ENCODE measurements at regions not wholly inside any gene's neighbourhood (a gene's known extent, or its start where the extent isn't known, plus 50 kb on each side); places are given as distances from the start of the nearest gene placed in this dataset.

- Histone ChIP-seq H3F3A (ENCODE audit: insufficient read depth, low read length, poor library complexity, severe bottlenecking) (peaks cover 12% of the 10 kb centered on the region), H3K79me2 (replicated peaks; ENCODE audit: insufficient read depth, low read length) (peaks cover 47% of the 10 kb centered on the region), H3K4me3 (ENCODE audit: low read length) (no peak overlapping the region), H3K9ac (ENCODE audit: low read length) (no peak overlapping the region), H2AFZ (ENCODE audit: low read depth, low read length) (no peak overlapping the region), H3K27me3 (ENCODE audit: insufficient read depth, low read depth, low read length) (no peaks in the 10 kb centered on the region), H3K4me2 (ENCODE audit: low read length) (no peak overlapping the region), H3K27ac (ENCODE audit: low read length) (no peak overlapping the region), H3K9me3 (ENCODE audit: low read length) (no peaks in the 10 kb centered on the region), H3K9me2 (ENCODE audit: insufficient read depth, low read length) (no peaks in the 10 kb centered on the region), H4K20me1 (ENCODE audit: insufficient read depth) (no peaks in the 10 kb centered on the region), H3K36me3 (ENCODE audit: insufficient read depth, low read length) (no peaks in the 10 kb centered on the region)
- TF ChIP-seq RAD21 (conservative IDR thresholded peaks at IDR 0.05), result no peak
- TF ChIP-seq SMC3 (conservative IDR thresholded peaks at IDR 0.05; ENCODE audit: poor library complexity), result no peak
- TF ChIP-seq REST (IDR thresholded peaks at IDR 0.05; ENCODE audit: borderline replicate concordance), result no peak
Observed at GRCh38 chr5:88399561-88399960, 130.9 kb upstream of the TMEM161B start.

- Histone ChIP-seq H3K36me3 (ENCODE audit: insufficient read depth, low read length) (no peaks in the 10 kb centered on the region), H3F3A (ENCODE audit: insufficient read depth, low read length, poor library complexity, severe bottlenecking) (peaks cover 12% of the 10 kb centered on the region), H4K20me1 (ENCODE audit: insufficient read depth) (no peaks in the 10 kb centered on the region), H3K27me3 (ENCODE audit: insufficient read depth, low read depth, low read length) (no peaks in the 10 kb centered on the region), H3K4me2 (ENCODE audit: low read length) (peak overlapping the region; percentile 63), H3K9me3 (ENCODE audit: low read length) (no peaks in the 10 kb centered on the region), H3K4me3 (ENCODE audit: low read length) (peak overlapping the region; percentile 58), H2AFZ (ENCODE audit: low read depth, low read length) (no peak overlapping the region), H3K9me2 (ENCODE audit: insufficient read depth, low read length) (no peaks in the 10 kb centered on the region), H3K9ac (ENCODE audit: low read length) (peak overlapping the region; percentile 66), H3K79me2 (replicated peaks; ENCODE audit: insufficient read depth, low read length) (peaks cover 59% of the 10 kb centered on the region), H3K27ac (ENCODE audit: low read length) (peak overlapping the region; percentile 81)
- TF ChIP-seq REST (IDR thresholded peaks at IDR 0.05; ENCODE audit: borderline replicate concordance) (no peak), RAD21 (conservative IDR thresholded peaks at IDR 0.05) (no peak), SMC3 (conservative IDR thresholded peaks at IDR 0.05; ENCODE audit: poor library complexity) (no peak), TAF1 (IDR thresholded peaks at IDR 0.05; ENCODE audit: low read depth) (no peak), EP300 (conservative IDR thresholded peaks at IDR 0.05; ENCODE audit: poor library complexity, severe bottlenecking) (no peak)
Observed at GRCh38 chr5:88398316-88398715, 129.7 kb upstream of the TMEM161B start.

GRCh38 chr5:88396751-88397281 is 128.2 kb upstream of the TMEM161B start:
- Histone ChIP-seq H3F3A (ENCODE audit: insufficient read depth, low read length, poor library complexity, severe bottlenecking) (peaks cover 12% of the 10 kb centered on the region), H3K9me2 (ENCODE audit: insufficient read depth, low read length) (no peaks in the 10 kb centered on the region), H3K27me3 (ENCODE audit: insufficient read depth, low read depth, low read length) (no peaks in the 10 kb centered on the region), H4K20me1 (ENCODE audit: insufficient read depth) (no peaks in the 10 kb centered on the region), H3K79me2 (replicated peaks; ENCODE audit: insufficient read depth, low read length) (peaks cover 74% of the 10 kb centered on the region), H2AFZ (ENCODE audit: low read depth, low read length) (no peak overlapping the region), H3K36me3 (ENCODE audit: insufficient read depth, low read length) (no peaks in the 10 kb centered on the region), H3K4me2 (ENCODE audit: low read length) (peak overlapping the region; percentile 63), H3K4me3 (ENCODE audit: low read length) (peak overlapping the region; percentile 58), H3K27ac (ENCODE audit: low read length) (peak overlapping the region; percentile 81), H3K9me3 (ENCODE audit: low read length) (no peaks in the 10 kb centered on the region), H3K9ac (ENCODE audit: low read length) (peak overlapping the region; percentile 66)
- TF ChIP-seq POLR2AphosphoS5 (IDR thresholded peaks at IDR 0.05), result no peak
- no peak for TF ChIP-seq EZH2 (IDR thresholded peaks at IDR 0.05; ENCODE audit: borderline replicate concordance, insufficient read depth, low read length, poor library complexity, severe bottlenecking)
- no peak for TF ChIP-seq REST (IDR thresholded peaks at IDR 0.05; ENCODE audit: borderline replicate concordance)
- TF ChIP-seq MXI1 (conservative IDR thresholded peaks at IDR 0.05; ENCODE audit: poor library complexity, severe bottlenecking), result no peak
- TF ChIP-seq CTCF (IDR thresholded peaks at IDR 0.05; ENCODE audit: poor library complexity, severe bottlenecking), result no peak
- TF ChIP-seq SMC3 (conservative IDR thresholded peaks at IDR 0.05; ENCODE audit: poor library complexity), result no peak
- no peak for TF ChIP-seq TAF1 (IDR thresholded peaks at IDR 0.05; ENCODE audit: low read depth)
- TF ChIP-seq RAD21 (conservative IDR thresholded peaks at IDR 0.05), result no peak

All from neural cell (in vitro differentiated cells).